ENCODE measurements at regions not wholly inside any gene's neighbourhood (a gene's known extent, or its start where the extent isn't known, plus 50 kb on each side); places are given as distances from the start of the nearest gene placed in this dataset.

GRCh38 chr18:39594206-39594605 is 2028.6 kb upstream of the CELF4 start:
- TF ChIP-seq CTCF (IDR thresholded peaks at IDR 0.05) (no peak), POLR2A (IDR thresholded peaks at IDR 0.05) (no peak)
